HFFc6 (cell line): ENCODE measurements at regions not wholly inside any gene's neighbourhood (a gene's known extent, or its start where the extent isn't known, plus 50 kb on each side); places are given as distances from the start of the nearest gene placed in this dataset.
"Not testable (repeated sequence)": the region's sequence is repeated elsewhere in the genome, so short reads cannot be mapped to it uniquely, and the experiment has no call there.

Source experiments
- DNase-seq: peaks from one replicate; pipeline ENCODE4 v3.0.0-alpha.2; 2018
- H3K27ac Mint-ChIP-seq: 2 replicates; pipeline ENCODE4 v1.8.0; 2020; ENCODE audit warnings: mild to moderate bottlenecking, mixed read lengths
- H3K27me3 Mint-ChIP-seq: 2 replicates; pipeline ENCODE4 v1.8.0; 2021; ENCODE audit warnings: mild to moderate bottlenecking, moderate library complexity, mixed read lengths; ENCODE audit not compliant: insufficient read depth
- H3K36me3 Mint-ChIP-seq: 2 replicates; pipeline ENCODE4 v1.8.0; 2021; ENCODE audit warnings: low read depth, mixed read lengths
- H3K4me1 Mint-ChIP-seq: 2 replicates; pipeline ENCODE4 v1.8.0; 2020; ENCODE audit warnings: low read depth, mixed read lengths
- H3K4me3 Mint-ChIP-seq: 2 replicates; pipeline ENCODE4 v1.8.0; 2020; ENCODE audit warnings: mild to moderate bottlenecking, moderate library complexity, mixed read lengths
- H3K9me3 Mint-ChIP-seq: 2 replicates; pipeline ENCODE4 v1.8.0; 2020; ENCODE audit warnings: mild to moderate bottlenecking, mixed read lengths
- CTCF ChIP-seq: fragments of 200-600 bp; sonication (generic); IDR thresholded peaks from 2 replicates; pipeline ENCODE4 v1.5.0; 2021; ENCODE audit warnings: antibody characterized with exemption, mild to moderate bottlenecking

DNA sequence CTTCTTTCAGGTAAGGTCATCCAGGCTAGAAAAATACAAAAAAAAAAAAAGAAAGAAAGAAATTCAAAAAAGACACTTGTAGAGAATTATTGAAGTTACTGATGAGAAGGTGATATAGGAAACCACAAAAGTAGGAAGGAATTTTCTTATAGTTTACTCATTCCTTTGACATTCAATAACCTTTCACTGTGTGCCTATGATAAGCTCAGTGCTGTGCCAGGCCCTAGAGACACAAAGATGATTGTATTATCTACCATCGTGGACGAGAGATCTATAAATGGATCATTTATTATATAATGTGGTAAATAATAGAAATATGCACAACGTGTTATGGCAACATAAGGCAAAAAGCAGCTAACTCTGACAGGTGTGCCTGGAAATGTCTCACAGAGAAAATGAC is 109.6 kb upstream of the NGF start:
- Mint-ChIP-seq H3K4me3 (no peak overlapping the region), H3K4me1 (peaks cover 40% of the 10 kb centered on the region), H3K36me3 (peaks cover 6% of the 10 kb centered on the region), H3K27me3 (no peaks in the 10 kb centered on the region), H3K27ac (no peak overlapping the region), H3K9me3 (peaks cover 4% of the 10 kb centered on the region)
- DNase-seq = no peak
- no peak for TF ChIP-seq CTCF

DNA sequence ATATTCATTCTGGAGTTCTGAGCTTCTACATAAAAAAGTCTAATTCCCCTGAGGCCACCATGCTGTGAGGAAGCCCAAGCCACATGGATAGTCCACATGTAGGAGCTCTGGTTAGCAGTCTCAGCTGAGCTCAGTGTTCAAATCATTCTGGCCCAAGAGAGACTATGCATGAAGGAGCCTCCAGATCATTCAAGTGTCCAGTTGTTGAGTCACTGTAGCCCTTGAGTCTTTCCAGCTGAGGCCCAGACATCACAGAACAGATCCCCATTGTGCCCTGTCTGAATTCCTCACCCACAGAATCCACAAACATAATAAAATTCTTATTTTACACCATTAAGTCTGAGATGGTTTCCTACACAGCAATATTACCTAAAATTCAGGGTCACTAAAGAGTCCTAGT is 107.0 kb upstream of the NGF start:
- no peak for TF ChIP-seq CTCF
- H3K4me3 Mint-ChIP-seq = no peak overlapping the region
- no peak for DNase-seq
- no peak overlapping the region for H3K27ac Mint-ChIP-seq
- H3K9me3 Mint-ChIP-seq = peaks cover 2% of the 10 kb centered on the region
- peaks cover 2% of the 10 kb centered on the region; the same call in 1 of the 2 replicates for H3K27me3 Mint-ChIP-seq
- H3K4me1 Mint-ChIP-seq = peaks cover 52% of the 10 kb centered on the region
- H3K36me3 Mint-ChIP-seq = peaks cover 6% of the 10 kb centered on the region

DNA sequence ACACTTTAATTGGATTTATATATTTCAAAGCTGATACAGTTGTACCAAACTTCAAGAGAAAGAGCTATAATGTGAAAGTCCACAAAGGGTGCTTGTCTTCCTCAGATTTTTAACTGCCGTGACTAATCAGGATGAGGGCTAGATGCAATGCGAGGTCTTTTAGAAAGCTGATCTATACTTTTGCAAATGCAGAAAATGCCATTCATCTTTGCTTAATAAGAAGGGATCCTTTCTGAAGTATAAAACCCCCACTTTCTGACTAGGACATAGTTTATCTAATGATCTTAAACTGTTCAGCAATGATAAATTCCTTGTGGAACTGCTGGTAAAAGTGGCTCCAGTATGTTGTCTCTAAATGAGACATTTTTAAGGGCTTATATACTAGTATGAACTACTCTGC is 102.7 kb upstream of the NGF start:
- no peak for TF ChIP-seq CTCF
- Mint-ChIP-seq H3K4me1 (peaks cover 48% of the 10 kb centered on the region), H3K36me3 (peaks cover 6% of the 10 kb centered on the region), H3K27me3 (peaks cover 2% of the 10 kb centered on the region; the same call in 1 of the 2 replicates), H3K4me3 (peak overlapping the region; percentile 21; the same call in 1 of the 2 replicates), H3K27ac (peak overlapping the region; percentile 55), H3K9me3 (no peaks in the 10 kb centered on the region; the same call in 1 of the 2 replicates)
- peak; percentile 11 for DNase-seq

- not testable (repeated sequence) for H3K9me3 Mint-ChIP-seq, H3K27ac Mint-ChIP-seq, H3K36me3 Mint-ChIP-seq, DNase-seq, H3K4me3 Mint-ChIP-seq, H3K27me3 Mint-ChIP-seq
- peaks cover 48% of the 10 kb centered on the region for H3K4me1 Mint-ChIP-seq
These were observed 101.5 kb upstream of the NGF start for GRCh38 chr1:115439520-115439919.

- Mint-ChIP-seq H3K4me1 (peaks cover 59% of the 10 kb centered on the region), H3K27me3 (no peaks in the 10 kb centered on the region; the same call in none of the 2 replicates), H3K36me3 (no peaks in the 10 kb centered on the region), H3K4me3 (no peak overlapping the region), H3K9me3 (no peaks in the 10 kb centered on the region), H3K27ac (no peak overlapping the region)
- TF ChIP-seq CTCF = no peak
- DNase-seq = no peak
These were observed 99.1 kb upstream of the NGF start for GRCh38 chr1:115437196-115437595.

DNA sequence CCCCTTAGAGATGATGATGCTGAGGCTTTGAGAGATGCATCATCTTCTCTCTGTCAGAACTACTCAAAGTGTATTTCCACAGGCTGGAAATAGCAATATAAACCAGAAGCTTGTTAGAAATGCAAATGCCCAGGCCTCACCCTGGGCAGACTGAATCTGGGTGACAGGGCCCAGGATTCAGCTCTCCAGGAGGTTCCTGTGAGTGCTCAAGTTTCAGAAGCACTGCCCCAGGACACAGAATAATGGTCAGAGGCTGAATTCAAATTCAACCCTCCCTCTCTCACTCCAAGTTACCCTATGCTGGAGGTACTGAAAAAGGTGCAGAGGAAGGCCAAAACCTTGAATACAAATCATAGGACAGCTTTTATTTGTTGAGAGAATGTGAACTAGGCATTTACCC is 98.5 kb upstream of the NGF start:
- Mint-ChIP-seq H3K27ac (no peak overlapping the region), H3K4me1 (peaks cover 59% of the 10 kb centered on the region), H3K27me3 (no peaks in the 10 kb centered on the region; the same call in 1 of the 2 replicates), H3K9me3 (no peaks in the 10 kb centered on the region), H3K36me3 (no peaks in the 10 kb centered on the region), H3K4me3 (no peak overlapping the region)
- TF ChIP-seq CTCF = no peak
- no peak for DNase-seq
